Muscle layer of duodenum (tissue), 2 donors: ENCODE measurements at regions not wholly inside any gene's neighbourhood (a gene's known extent, or its start where the extent isn't known, plus 50 kb on each side); places are given as distances from the start of the nearest gene placed in this dataset.
"Not testable (repeated sequence)": the region's sequence is repeated elsewhere in the genome, so short reads cannot be mapped to it uniquely, and the experiment has no call there.

Experiments used
- H3K27ac ChIP-seq: one replicate; pipeline ENCODE4 v1.7.0; 2013; ENCODE audit warnings: mild to moderate bottlenecking, low read length
- H3K27me3 ChIP-seq: one replicate; pipeline ENCODE4 v1.7.0; 2013; ENCODE audit warnings: low read depth, mild to moderate bottlenecking, control low read depth, low read length
- H3K36me3 ChIP-seq, 2 donors: one replicate each; pipeline ENCODE4 v1.7.0; 2013; ENCODE audit warnings: low read length in 2 of 2, control low read depth in 1 of 2, mild to moderate bottlenecking in 1 of 2; ENCODE audit not compliant: insufficient read depth in 2 of 2, control insufficient read depth in 1 of 2
- H3K4me1 ChIP-seq, 2 donors: one replicate each; pipeline ENCODE4 v1.7.0; 2013; ENCODE audit warnings: low read length in 2 of 2, mild to moderate bottlenecking in 2 of 2, control low read depth in 1 of 2, moderate library complexity in 1 of 2; ENCODE audit not compliant: insufficient read depth in 2 of 2, control insufficient read depth in 1 of 2
- H3K4me3 ChIP-seq, 2 donors: one replicate each; pipeline ENCODE4 v1.7.0; 2013; ENCODE audit warnings: low read length in 2 of 2, low read depth in 1 of 2, mild to moderate bottlenecking in 1 of 2
- H3K9me3 ChIP-seq, 2 donors: one replicate each; pipeline ENCODE4 v1.7.0; 2013; ENCODE audit warnings: low read length in 2 of 2, control low read depth in 1 of 2, mild to moderate bottlenecking in 1 of 2; ENCODE audit not compliant: control insufficient read depth in 1 of 2
- donor health status: healthy.

GRCh38 chr14:48323665-48324064, 648.3 kb upstream of the MDGA2 start:
- Histone ChIP-seq H3K4me1 (no peaks in the 10 kb centered on the region), H3K27ac (no peak overlapping the region), H3K36me3 (no peaks in the 10 kb centered on the region), H3K27me3 (no peaks in the 10 kb centered on the region), H3K9me3 (peaks cover 0 to 2% of the 10 kb centered on the region in 2 donors), H3K4me3 (no peak overlapping the region)

GRCh38 chr14:48319823-48320222, 644.4 kb upstream of the MDGA2 start:
- Histone ChIP-seq H3K27me3 (no peaks in the 10 kb centered on the region), H3K36me3 (no peaks in the 10 kb centered on the region), H3K9me3 (no peaks in the 10 kb centered on the region), H3K4me1 (no peaks in the 10 kb centered on the region), H3K27ac (no peak overlapping the region), H3K4me3 (no peak overlapping the region)

GRCh38 chr14:48304729-48305128, 629.3 kb upstream of the MDGA2 start:
- no peaks in the 10 kb centered on the region for H3K9me3 ChIP-seq
- H3K36me3 ChIP-seq = no peaks in the 10 kb centered on the region
- H3K4me1 ChIP-seq = no peaks in the 10 kb centered on the region
- H3K27me3 ChIP-seq = no peaks in the 10 kb centered on the region
- H3K27ac ChIP-seq = no peak overlapping the region
- H3K4me3 ChIP-seq = no peak overlapping the region

- H3K27me3 ChIP-seq = no peaks in the 10 kb centered on the region
- peaks cover 0 to 5% of the 10 kb centered on the region in 2 donors for H3K9me3 ChIP-seq
- no peak overlapping the region for H3K27ac ChIP-seq
- H3K4me1 ChIP-seq = no peaks in the 10 kb centered on the region
- no peak overlapping the region for H3K4me3 ChIP-seq
- H3K36me3 ChIP-seq = no peaks in the 10 kb centered on the region
Observed at GRCh38 chr14:48289701-48290100, 614.3 kb upstream of the MDGA2 start.

- not testable (repeated sequence) for H3K4me1 ChIP-seq, H3K36me3 ChIP-seq, H3K27me3 ChIP-seq, H3K9me3 ChIP-seq, H3K27ac ChIP-seq, H3K4me3 ChIP-seq
Observed at GRCh38 chr14:48285217-48285616, 609.8 kb upstream of the MDGA2 start.

GRCh38 chr14:48275301-48275700, 599.9 kb upstream of the MDGA2 start:
- Histone ChIP-seq H3K27me3 (no peaks in the 10 kb centered on the region), H3K9me3 (no peaks in the 10 kb centered on the region), H3K4me3 (no peak overlapping the region), H3K4me1 (peaks cover 0 to 3% of the 10 kb centered on the region in 2 donors), H3K36me3 (no peaks in the 10 kb centered on the region), H3K27ac (no peak overlapping the region)

GRCh38 chr14:48274826-48275225, 599.4 kb upstream of the MDGA2 start:
- Histone ChIP-seq H3K9me3 (no peaks in the 10 kb centered on the region), H3K4me1 (peaks cover 0 to 3% of the 10 kb centered on the region in 2 donors), H3K27me3 (no peaks in the 10 kb centered on the region), H3K36me3 (no peaks in the 10 kb centered on the region), H3K4me3 (no peak overlapping the region), H3K27ac (no peak overlapping the region)

GRCh38 chr14:48267926-48268325, 592.5 kb upstream of the MDGA2 start:
- not testable (repeated sequence) for H3K27me3 ChIP-seq, H3K27ac ChIP-seq, H3K4me3 ChIP-seq, H3K9me3 ChIP-seq, H3K36me3 ChIP-seq, H3K4me1 ChIP-seq

GRCh38 chr14:48266201-48266600, 590.8 kb upstream of the MDGA2 start:
- not testable (repeated sequence) for H3K4me3 ChIP-seq, H3K36me3 ChIP-seq, H3K9me3 ChIP-seq, H3K27me3 ChIP-seq, H3K4me1 ChIP-seq, H3K27ac ChIP-seq

GRCh38 chr14:48261436-48261835, 586.0 kb upstream of the MDGA2 start:
- Histone ChIP-seq H3K4me3 (no peak overlapping the region), H3K27me3 (no peaks in the 10 kb centered on the region), H3K36me3 (no peaks in the 10 kb centered on the region), H3K4me1 (no peaks in the 10 kb centered on the region), H3K27ac (no peak overlapping the region), H3K9me3 (no peaks in the 10 kb centered on the region)

- H3K27ac ChIP-seq, H3K4me3 ChIP-seq: not testable (repeated sequence)
Observed at GRCh38 chr14:48260394-48261295, 585.2 kb upstream of the MDGA2 start.

GRCh38 chr14:48259876-48260275, 584.5 kb upstream of the MDGA2 start:
- H3K4me1 ChIP-seq, H3K27ac ChIP-seq, H3K9me3 ChIP-seq, H3K4me3 ChIP-seq, H3K36me3 ChIP-seq, H3K27me3 ChIP-seq: not testable (repeated sequence)

More at GRCh38 chr14:48260394-48261295, 585.2 kb upstream of the MDGA2 start:
- H3K27me3 ChIP-seq, H3K9me3 ChIP-seq, H3K36me3 ChIP-seq, H3K4me1 ChIP-seq: not testable (repeated sequence)
